ENCODE measurements at regions not wholly inside any gene's neighbourhood (a gene's known extent, or its start where the extent isn't known, plus 50 kb on each side); places are given as distances from the start of the nearest gene placed in this dataset.

DNA sequence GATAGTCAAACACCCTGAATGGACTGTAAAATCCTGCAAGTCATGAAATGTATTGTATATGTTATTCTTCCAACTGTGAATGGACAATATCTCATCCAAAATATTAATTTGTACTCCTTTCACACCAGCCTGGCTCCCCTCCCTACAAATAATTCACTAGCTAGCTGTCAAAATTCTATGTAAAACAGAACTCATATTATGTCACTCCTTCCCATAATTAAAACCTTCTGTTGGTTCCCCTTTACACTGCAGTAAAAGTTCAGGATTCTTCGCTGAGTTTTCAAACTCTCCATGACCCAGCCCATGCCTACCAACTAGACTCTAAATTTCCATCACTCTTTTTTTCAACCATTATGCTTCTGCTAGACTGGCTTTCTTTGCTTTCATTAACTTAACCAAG lies 857.1 kb downstream of the TAF11L14 start:
- in situ Hi-C loops (cut with MboI; ENCODE audit: low sequenced_read_pairs) (no loop called here), intact Hi-C loops (cut with micrococcal nuclease) (no loop called here), dilution Hi-C loops (cut with HindIII; ENCODE audit: low sequenced_read_pairs, unreplicated experiment) (no loop called here)
- H3K23ac ChIP-seq (ENCODE audit: low read depth, low read length): no peak overlapping the region
- no peak overlapping the region for H3K4ac ChIP-seq (ENCODE audit: low read depth, low read length)
- no peak overlapping the region for H2AFZ ChIP-seq (replicated peaks; ENCODE audit: low read length, poor library complexity)
- no peaks in the 10 kb centered on the region for H3K9me1 ChIP-seq (ENCODE audit: insufficient read depth, low read length)
- no peak overlapping the region for H4K8ac ChIP-seq (ENCODE audit: low read depth in 2 of 2, low read length in 2 of 2)
- no peaks in the 10 kb centered on the region for H4K20me1 ChIP-seq (ENCODE audit: insufficient read depth, low read length)
- no peak overlapping the region for H3K4me2 ChIP-seq (ENCODE audit: low read depth, low read length)
- no peaks in the 10 kb centered on the region for H3K79me1 ChIP-seq (ENCODE audit: low read depth in 1 of 2, low read length in 2 of 2)
- no peak overlapping the region for H3K4me3 ChIP-seq (ENCODE audit: insufficient read depth, low read depth, low read length)
- H2BK15ac ChIP-seq (ENCODE audit: low read depth, low read length): no peak overlapping the region
- TF ChIP-seq, protein P1, sequence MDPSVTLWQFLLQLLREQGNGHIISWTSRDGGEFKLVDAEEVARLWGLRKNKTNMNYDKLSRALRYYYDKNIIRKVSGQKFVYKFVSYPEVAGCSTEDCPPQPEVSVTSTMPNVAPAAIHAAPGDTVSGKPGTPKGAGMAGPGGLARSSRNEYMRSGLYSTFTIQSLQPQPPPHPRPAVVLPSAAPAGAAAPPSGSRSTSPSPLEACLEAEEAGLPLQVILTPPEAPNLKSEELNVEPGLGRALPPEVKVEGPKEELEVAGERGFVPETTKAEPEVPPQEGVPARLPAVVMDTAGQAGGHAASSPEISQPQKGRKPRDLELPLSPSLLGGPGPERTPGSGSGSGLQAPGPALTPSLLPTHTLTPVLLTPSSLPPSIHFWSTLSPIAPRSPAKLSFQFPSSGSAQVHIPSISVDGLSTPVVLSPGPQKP (IDR thresholded peaks at IDR 0.05; ENCODE audit: borderline replicate concordance, low read depth, low read length): no peak
- TF ChIP-seq CEBPB (IDR thresholded peaks at IDR 0.05; ENCODE audit: low read depth, low read length): no peak
- TF ChIP-seq MAZ (IDR thresholded peaks at IDR 0.05; ENCODE audit: borderline replicate concordance, low read depth, low read length): no peak
- TF ChIP-seq MXI1 (IDR thresholded peaks at IDR 0.05; ENCODE audit: borderline replicate concordance, low read depth, low read length): no peak
- TF ChIP-seq POLR2A (IDR thresholded peaks at IDR 0.05; ENCODE audit: low read depth, low read length): no peak
- no peak for TF ChIP-seq BHLHE40 (IDR thresholded peaks at IDR 0.05; ENCODE audit: low read depth, low read length)
- TF ChIP-seq NFE2L2 (IDR thresholded peaks at IDR 0.05; ENCODE audit: low read depth, low read length): no peak
- no peak overlapping the region for H3K9ac ChIP-seq (ENCODE audit: low read depth, low read length)
- no peak overlapping the region for H3K14ac ChIP-seq (replicated peaks; ENCODE audit: low read depth, low read length)
- no peak overlapping the region for H3K27ac ChIP-seq (ENCODE audit: insufficient read depth, low read length)
- no peaks in the 10 kb centered on the region for H3K27me3 ChIP-seq (ENCODE audit: control insufficient read depth, insufficient read depth, low read length)
- H3K9me3 ChIP-seq (ENCODE audit: control insufficient read depth, insufficient read depth, low read length): peaks cover 5% of the 10 kb centered on the region; the same call in 1 of the 2 replicates
- POLR2A ChIA-PET (ENCODE audit: unreplicated experiment): no interaction called here
- BruUV-seq (replicated peaks): no TSS peak
- H2BK120ac ChIP-seq (ENCODE audit: low read depth, low read length): no peak overlapping the region
- H2BK5ac ChIP-seq (ENCODE audit: low read depth, low read length, poor library complexity, severe bottlenecking): no peak overlapping the region
- DNase-seq: no peak
- H4K5ac ChIP-seq (ENCODE audit: low read depth, low read length): no peak overlapping the region
- H3K4me1 ChIP-seq (ENCODE audit: control insufficient read depth, insufficient read depth, low read length): no peaks in the 10 kb centered on the region
- 13% methylated on average over 1 of the region's 1 CpG; no CpG with 5 or more reads in 1 of the 2 experiments for WGBS, 2 experiments (ENCODE audit: extremely low coverage in 2 of 2, insufficient read length in 1 of 2)
- H3K36me3 ChIP-seq (ENCODE audit: control insufficient read depth, insufficient read depth, low read length): no peaks in the 10 kb centered on the region
- H3K56ac ChIP-seq (ENCODE audit: extremely low read depth, insufficient read depth, low read length): no peak overlapping the region
- H2AK9ac ChIP-seq (replicated peaks; ENCODE audit: low read depth, low read length, poor library complexity): no peak overlapping the region
- ATAC-seq (ENCODE audit: low read depth): no peak
- H2BK20ac ChIP-seq (ENCODE audit: low read depth, low read length): no peak overlapping the region
- H2AK5ac ChIP-seq (ENCODE audit: low read depth, low read length): no peak overlapping the region
- no peak overlapping the region for H3K18ac ChIP-seq (ENCODE audit: low read depth, low read length)
- H4K91ac ChIP-seq (ENCODE audit: insufficient read depth, low read depth, low read length): no peak overlapping the region
- CTCF ChIA-PET: no interaction called here

Measured in IMR-90 (cell line).